Glutamatergic neuron (in vitro differentiated cells): ENCODE measurements at regions not wholly inside any gene's neighbourhood (a gene's known extent, or its start where the extent isn't known, plus 50 kb on each side); places are given as distances from the start of the nearest gene placed in this dataset.

Experiments used
- DNase-seq: peaks from one replicate; pipeline ENCODE4 v3.0.0; 2022
- H3K27ac Mint-ChIP-seq: one replicate; pipeline ENCODE4 v1.8.0; 2020; ENCODE audit warnings: mild to moderate bottlenecking, mixed read lengths, inconsistent platforms; ENCODE audit not compliant: unreplicated experiment
- H3K27me3 Mint-ChIP-seq: one replicate; pipeline ENCODE4 v1.8.0; 2020; ENCODE audit warnings: mild to moderate bottlenecking, moderate library complexity, mixed read lengths, inconsistent platforms; ENCODE audit not compliant: unreplicated experiment
- H3K36me3 Mint-ChIP-seq: one replicate; pipeline ENCODE4 v1.8.0; 2020; ENCODE audit warnings: mild to moderate bottlenecking, mixed read lengths, inconsistent platforms; ENCODE audit not compliant: unreplicated experiment
- H3K4me1 Mint-ChIP-seq: one replicate; pipeline ENCODE4 v1.8.0; 2020; ENCODE audit warnings: mild to moderate bottlenecking, low read depth, mixed read lengths, inconsistent platforms; ENCODE audit not compliant: unreplicated experiment
- H3K4me3 Mint-ChIP-seq: one replicate; pipeline ENCODE4 v1.8.0; 2020; ENCODE audit warnings: mild to moderate bottlenecking, mixed read lengths, inconsistent platforms; ENCODE audit not compliant: unreplicated experiment
- H3K9me3 Mint-ChIP-seq: one replicate; pipeline ENCODE4 v1.8.0; 2020; ENCODE audit warnings: mild to moderate bottlenecking, moderate library complexity, mixed read lengths, inconsistent platforms; ENCODE audit not compliant: unreplicated experiment
- TF ChIP-seq, protein P1 (sequence below): fragments of 200-600 bp; sonication (generic); IDR thresholded peaks from one replicate; pipeline ENCODE4 v1.5.0; 2021; ENCODE audit not compliant: partially characterized antibody, unreplicated experiment

DNA sequence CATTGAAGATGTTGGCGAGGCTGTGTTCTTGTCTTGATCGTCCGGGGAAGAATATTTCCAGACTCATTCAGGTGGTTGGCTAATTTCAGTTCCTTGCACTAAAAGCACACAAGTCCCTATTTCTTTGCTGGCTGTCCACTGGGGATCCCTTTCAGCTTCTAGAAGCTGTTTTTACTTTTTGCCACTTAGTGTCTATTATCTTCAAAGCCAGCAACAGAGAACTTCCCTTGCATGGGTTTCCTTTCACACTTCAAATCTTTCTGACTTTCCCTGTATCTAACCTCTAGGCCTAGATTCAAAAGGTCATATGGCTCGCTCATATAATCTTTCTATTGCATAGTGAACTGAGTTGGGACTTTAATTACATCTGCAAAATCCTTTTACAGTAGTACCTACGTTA, 215.3 kb upstream of the PCDH9 start:
- Mint-ChIP-seq H3K36me3 (no peaks in the 10 kb centered on the region), H3K27ac (no peak overlapping the region), H3K4me1 (no peaks in the 10 kb centered on the region), H3K27me3 (no peaks in the 10 kb centered on the region), H3K9me3 (peaks cover 2% of the 10 kb centered on the region), H3K4me3 (no peak overlapping the region)
- TF ChIP-seq, protein P1, sequence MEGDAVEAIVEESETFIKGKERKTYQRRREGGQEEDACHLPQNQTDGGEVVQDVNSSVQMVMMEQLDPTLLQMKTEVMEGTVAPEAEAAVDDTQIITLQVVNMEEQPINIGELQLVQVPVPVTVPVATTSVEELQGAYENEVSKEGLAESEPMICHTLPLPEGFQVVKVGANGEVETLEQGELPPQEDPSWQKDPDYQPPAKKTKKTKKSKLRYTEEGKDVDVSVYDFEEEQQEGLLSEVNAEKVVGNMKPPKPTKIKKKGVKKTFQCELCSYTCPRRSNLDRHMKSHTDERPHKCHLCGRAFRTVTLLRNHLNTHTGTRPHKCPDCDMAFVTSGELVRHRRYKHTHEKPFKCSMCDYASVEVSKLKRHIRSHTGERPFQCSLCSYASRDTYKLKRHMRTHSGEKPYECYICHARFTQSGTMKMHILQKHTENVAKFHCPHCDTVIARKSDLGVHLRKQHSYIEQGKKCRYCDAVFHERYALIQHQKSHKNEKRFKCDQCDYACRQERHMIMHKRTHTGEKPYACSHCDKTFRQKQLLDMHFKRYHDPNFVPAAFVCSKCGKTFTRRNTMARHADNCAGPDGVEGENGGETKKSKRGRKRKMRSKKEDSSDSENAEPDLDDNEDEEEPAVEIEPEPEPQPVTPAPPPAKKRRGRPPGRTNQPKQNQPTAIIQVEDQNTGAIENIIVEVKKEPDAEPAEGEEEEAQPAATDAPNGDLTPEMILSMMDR, result no peak
- no peak for DNase-seq

DNA sequence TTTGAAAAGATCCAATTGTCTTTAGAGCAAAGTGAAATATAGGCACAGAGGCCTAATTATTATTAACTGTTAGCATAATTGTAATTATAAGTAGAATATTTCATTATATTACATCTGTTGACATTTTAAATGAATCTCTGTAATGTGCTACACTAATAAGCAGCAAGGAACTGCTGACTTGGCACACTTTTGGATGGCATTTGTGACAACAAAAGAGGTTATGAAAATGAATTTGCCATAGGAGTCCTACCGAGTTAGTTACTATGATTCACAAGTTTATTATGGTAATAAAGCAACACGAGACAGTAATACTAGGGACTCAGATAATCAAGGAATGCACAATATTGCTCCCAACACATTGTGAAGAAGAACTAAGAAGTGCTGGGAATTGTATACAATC, 213.8 kb upstream of the PCDH9 start:
- peaks cover 2% of the 10 kb centered on the region for H3K9me3 Mint-ChIP-seq
- TF ChIP-seq, protein P1, result no peak
- H3K4me3 Mint-ChIP-seq, result no peak overlapping the region
- H3K27ac Mint-ChIP-seq, result no peak overlapping the region
- H3K4me1 Mint-ChIP-seq, result no peaks in the 10 kb centered on the region
- H3K36me3 Mint-ChIP-seq, result no peaks in the 10 kb centered on the region
- no peak for DNase-seq
- no peaks in the 10 kb centered on the region for H3K27me3 Mint-ChIP-seq

- Mint-ChIP-seq H3K36me3 (no peaks in the 10 kb centered on the region), H3K4me1 (no peaks in the 10 kb centered on the region), H3K27me3 (no peaks in the 10 kb centered on the region), H3K4me3 (no peak overlapping the region), H3K9me3 (peaks cover 2% of the 10 kb centered on the region), H3K27ac (no peak overlapping the region)
- no peak for DNase-seq
- TF ChIP-seq, protein P1, result no peak
Measured at GRCh38 chr13:67440236-67440975, 210.3 kb upstream of the PCDH9 start.

DNA sequence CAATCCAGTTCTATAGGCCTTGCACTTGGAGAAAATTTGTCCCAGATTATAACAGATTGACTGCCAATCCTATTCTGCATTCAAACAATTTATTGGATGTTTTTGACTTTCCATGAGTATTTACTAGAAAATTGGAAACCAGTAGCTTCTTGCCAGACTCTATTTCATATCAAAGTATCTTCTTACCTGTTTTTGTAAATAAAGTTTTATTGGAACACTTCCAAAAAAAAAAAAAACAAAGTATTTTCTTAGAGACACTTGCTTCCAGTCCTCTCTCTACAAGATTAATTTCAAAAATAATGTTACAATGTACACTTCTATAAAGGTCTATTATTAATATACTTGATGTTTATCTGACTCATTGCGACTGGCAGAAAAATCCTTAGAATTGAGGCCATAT, 209.2 kb upstream of the PCDH9 start:
- no peak for DNase-seq

GRCh38 chr13:67438465-67438864, 208.3 kb upstream of the PCDH9 start:
- no peaks in the 10 kb centered on the region for H3K36me3 Mint-ChIP-seq
- peaks cover 2% of the 10 kb centered on the region for H3K9me3 Mint-ChIP-seq
- H3K4me1 Mint-ChIP-seq, result no peaks in the 10 kb centered on the region
- no peak overlapping the region for H3K27ac Mint-ChIP-seq
- DNase-seq, result no peak
- TF ChIP-seq, protein P1, result no peak
- no peaks in the 10 kb centered on the region for H3K27me3 Mint-ChIP-seq
- no peak overlapping the region for H3K4me3 Mint-ChIP-seq

More for the DNA sequence above, 209.2 kb upstream of the PCDH9 start:
- H3K36me3 Mint-ChIP-seq, result no peaks in the 10 kb centered on the region
- no peaks in the 10 kb centered on the region for H3K4me1 Mint-ChIP-seq
- peaks cover 2% of the 10 kb centered on the region for H3K9me3 Mint-ChIP-seq
- H3K4me3 Mint-ChIP-seq, result no peak overlapping the region
- H3K27ac Mint-ChIP-seq, result no peak overlapping the region
- no peaks in the 10 kb centered on the region for H3K27me3 Mint-ChIP-seq
- TF ChIP-seq, protein P1, result no peak
